Keratinocyte (primary cell): ENCODE measurements at regions not wholly inside any gene's neighbourhood (a gene's known extent, or its start where the extent isn't known, plus 50 kb on each side); places are given as distances from the start of the nearest gene placed in this dataset.

Experiments used
- DNase-seq: peaks from one replicate; pipeline ENCODE4 v3.0.0-alpha.2; 2011; ENCODE audit warnings: low read depth, missing footprints, low spot score
- FAIRE-seq: peaks from 2 replicates; lab custom pipeline; 2011; peaks lifted over from hg19 to GRCh38; lab: Jason Lieb, UNC
- H2AFZ ChIP-seq: 2 replicates; pipeline ENCODE4 v1.6.0; 2012; ENCODE audit warnings: low read length, control low read depth, inconsistent platforms; ENCODE audit not compliant: control insufficient read depth
- H3K27ac ChIP-seq: 2 replicates; pipeline ENCODE4 v1.5.1; 2011; ENCODE audit warnings: low read length; ENCODE audit not compliant: control insufficient read depth, insufficient read depth
- H3K27me3 ChIP-seq: 3 replicates; pipeline ENCODE4 v1.6.0; 2011; ENCODE audit warnings: low read length; ENCODE audit not compliant: control insufficient read depth, insufficient read depth; ENCODE audit errors: extremely low read depth
- H3K36me3 ChIP-seq, 2 experiments: 2 replicates in 1 of 2; 3 replicates in 1 of 2; pipeline ENCODE4 v1.5.1; 2011; ENCODE audit warnings: low read length in 2 of 2, mild to moderate bottlenecking in 1 of 2; ENCODE audit not compliant: control insufficient read depth in 2 of 2, insufficient read depth in 2 of 2; ENCODE audit errors: extremely low read depth in 1 of 2
- H3K4me1 ChIP-seq: 3 replicates; pipeline ENCODE4 v1.5.1; 2011; ENCODE audit warnings: low read length; ENCODE audit not compliant: control insufficient read depth, insufficient read depth; ENCODE audit errors: extremely low read depth
- H3K4me2 ChIP-seq: 3 replicates; pipeline ENCODE4 v1.6.0; 2011; ENCODE audit warnings: low read depth, low read length; ENCODE audit not compliant: control insufficient read depth, insufficient read depth; ENCODE audit errors: extremely low read depth
- H3K4me3 ChIP-seq, 3 experiments: fragments of 200-600 bp in 1 of 3; sonication (generic) in 1 of 3; 2 replicates in 2 of 3; 3 replicates in 1 of 3; pipeline ENCODE4 v1.5.1; 2011 to 2016; ENCODE audit warnings: low read length in 3 of 3, mild to moderate bottlenecking in 3 of 3, control low read depth in 2 of 3, inconsistent platforms in 1 of 3, low read depth in 1 of 3, mixed read lengths in 1 of 3, mixed run types in 1 of 3, moderate library complexity in 1 of 3; ENCODE audit not compliant: control insufficient read depth in 2 of 3, insufficient read depth in 2 of 3; ENCODE audit errors: extremely low read depth in 1 of 3
- H3K79me2 ChIP-seq: 2 replicates; pipeline ENCODE4 v1.6.0; 2012; ENCODE audit warnings: low read length; ENCODE audit not compliant: control insufficient read depth, insufficient read depth
- H3K9ac ChIP-seq: 3 replicates; pipeline ENCODE4 v1.6.0; 2011; ENCODE audit warnings: low read length; ENCODE audit not compliant: control insufficient read depth, insufficient read depth; ENCODE audit errors: extremely low read depth
- H3K9me1 ChIP-seq: 3 replicates; pipeline ENCODE4 v1.6.0; 2011; ENCODE audit warnings: low read length; ENCODE audit not compliant: control insufficient read depth, insufficient read depth; ENCODE audit errors: extremely low read depth
- H3K9me3 ChIP-seq: 2 replicates; pipeline ENCODE4 v1.5.1; 2012; ENCODE audit warnings: low read depth, low read length; ENCODE audit not compliant: control insufficient read depth
- H4K20me1 ChIP-seq: 3 replicates; pipeline ENCODE4 v1.6.0; 2011; ENCODE audit warnings: low read length; ENCODE audit not compliant: control insufficient read depth, insufficient read depth; ENCODE audit errors: extremely low read depth
- CTCF ChIP-seq, 3 experiments: IDR thresholded peaks in 1 of 3; conservative IDR thresholded peaks in 1 of 3; optimal IDR thresholded peaks in 1 of 3; 2 replicates in 2 of 3; 3 replicates in 1 of 3; pipeline versions ENCODE3 to v1.5.1; 2011; ENCODE audit warnings: low read length in 3 of 3, mild to moderate bottlenecking in 3 of 3, moderate library complexity in 2 of 3, control low read depth in 1 of 3, inconsistent platforms in 1 of 3; ENCODE audit not compliant: insufficient read depth in 2 of 3; ENCODE audit errors: extremely low read depth in 1 of 3
- EZH2 ChIP-seq: IDR thresholded peaks from one replicate; pipeline ENCODE4 v1.6.1; 2012; ENCODE audit warnings: inconsistent platforms, mild to moderate bottlenecking, low read length, moderate library complexity
- dilution Hi-C: fragments of 300-500 bp; cut with MboI; formaldehyde crosslinking; loops from one replicate; pipeline ENCODE4 v1.7.0; 2020; ENCODE audit warnings: low sequenced_read_pairs; ENCODE audit not compliant: extremely low pct_ligation_motif_present

DNA sequence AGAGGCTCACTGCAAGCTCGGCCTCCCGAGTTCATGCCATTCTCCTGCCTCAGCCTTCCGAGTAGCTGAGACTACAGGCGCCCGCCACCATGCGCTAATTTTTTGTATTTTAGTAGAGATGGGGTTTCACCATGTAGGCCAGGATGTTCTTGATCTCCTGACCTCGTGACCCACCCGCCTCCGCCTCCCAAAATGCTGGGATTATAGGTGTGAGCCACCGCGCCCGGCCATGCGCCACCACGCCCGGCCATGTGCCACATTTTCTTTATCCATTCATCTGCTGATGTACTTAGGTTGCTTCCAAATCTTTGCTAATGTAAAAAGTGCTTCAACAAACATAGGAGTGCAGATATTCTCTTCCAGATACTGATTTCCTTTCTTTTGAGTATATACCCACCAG, 408.6 kb downstream of the CAAP1 start:
- FAIRE-seq (no peak), DNase-seq (no peak)
- Histone ChIP-seq H3K36me3 (no peaks in the 10 kb centered on the region), H3K27me3 (no peaks in the 10 kb centered on the region), H2AFZ (no peak overlapping the region), H3K9me1 (no peaks in the 10 kb centered on the region), H3K27ac (no peak overlapping the region), H3K9ac (no peak overlapping the region), H3K4me3 (no peak overlapping the region), H3K9me3 (no peaks in the 10 kb centered on the region), H3K4me2 (no peak overlapping the region), H3K4me1 (no peaks in the 10 kb centered on the region), H4K20me1 (no peaks in the 10 kb centered on the region), H3K79me2 (no peaks in the 10 kb centered on the region)
- TF ChIP-seq CTCF (optimal IDR thresholded peaks at IDR 0.05 in 1 of 3, IDR thresholded peaks at IDR 0.05 in 1 of 3, conservative IDR thresholded peaks at IDR 0.05 in 1 of 3; ENCODE audit: extremely low read depth in 1 of 3, insufficient read depth in 2 of 3, low read length in 3 of 3) (no peak), EZH2 (no peak)
- dilution Hi-C loops = no loop called here

DNA sequence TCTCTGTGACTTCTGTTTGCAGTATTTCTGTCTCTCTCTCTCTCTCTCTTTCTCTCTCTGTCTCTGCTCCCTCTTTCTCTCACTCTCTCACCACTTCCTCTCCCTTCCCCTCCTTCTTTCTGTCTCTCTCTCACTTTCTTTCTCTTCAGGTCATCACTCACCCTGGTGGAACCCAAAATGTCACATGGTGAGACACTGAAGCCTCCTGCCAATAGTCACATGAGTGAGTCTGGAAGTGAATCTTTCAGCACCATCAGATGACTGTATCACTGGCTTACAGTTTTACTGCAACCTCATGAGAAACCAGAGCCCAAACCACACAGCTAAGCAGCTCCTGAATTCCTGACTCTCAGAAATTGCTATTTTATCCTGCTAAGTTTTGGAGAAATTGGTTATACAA, 414.6 kb downstream of the CAAP1 start:
- Histone ChIP-seq H3K4me1 (no peaks in the 10 kb centered on the region), H3K27me3 (no peaks in the 10 kb centered on the region), H3K27ac (no peak overlapping the region), H2AFZ (no peak overlapping the region), H3K36me3 (no peaks in the 10 kb centered on the region), H3K79me2 (no peaks in the 10 kb centered on the region), H3K9me3 (no peaks in the 10 kb centered on the region), H3K4me2 (no peak overlapping the region), H4K20me1 (no peaks in the 10 kb centered on the region), H3K4me3 (no peak overlapping the region), H3K9ac (no peak overlapping the region), H3K9me1 (no peaks in the 10 kb centered on the region)
- TF ChIP-seq CTCF (optimal IDR thresholded peaks at IDR 0.05 in 1 of 3, IDR thresholded peaks at IDR 0.05 in 1 of 3, conservative IDR thresholded peaks at IDR 0.05 in 1 of 3; ENCODE audit: extremely low read depth in 1 of 3, insufficient read depth in 2 of 3, low read length in 3 of 3) (no peak), EZH2 (no peak)
- dilution Hi-C loops = no loop called here
- FAIRE-seq (no peak), DNase-seq (no peak)
